Mesothelial cell of epicardium (in vitro differentiated cells): ENCODE measurements at regions not wholly inside any gene's neighbourhood (a gene's known extent, or its start where the extent isn't known, plus 50 kb on each side); places are given as distances from the start of the nearest gene placed in this dataset.

Experiments used
- DNase-seq, 2 experiments: peaks; one replicate each; pipeline ENCODE4 v3.0.0; 2021; ENCODE audit warnings: low spot score in 2 of 2; ENCODE audit not compliant: unreplicated experiment in 2 of 2
- H3K27ac Mint-ChIP-seq: 2 replicates; pipeline ENCODE4 v1.8.0; 2021; ENCODE audit warnings: mixed read lengths
- H3K27me3 Mint-ChIP-seq: 2 replicates; pipeline ENCODE4 v1.8.0; 2021; ENCODE audit warnings: low read depth, mixed read lengths
- H3K36me3 Mint-ChIP-seq: 2 replicates; pipeline ENCODE4 v1.8.0; 2021; ENCODE audit warnings: mixed read lengths
- H3K4me1 Mint-ChIP-seq: 2 replicates; pipeline ENCODE4 v1.8.0; 2021; ENCODE audit warnings: mixed read lengths
- H3K4me3 Mint-ChIP-seq: 2 replicates; pipeline ENCODE4 v1.8.0; 2021; ENCODE audit warnings: mild to moderate bottlenecking, moderate library complexity, mixed read lengths
- H3K9me3 Mint-ChIP-seq: 2 replicates; pipeline ENCODE4 v1.8.0; 2021; ENCODE audit warnings: mixed read lengths
- TF ChIP-seq, protein P1 (sequence below): fragments of 200-600 bp; sonication (generic); IDR thresholded peaks from one replicate; pipeline ENCODE4 v1.5.0; 2021; ENCODE audit warnings: antibody characterized with exemption; ENCODE audit not compliant: unreplicated experiment

DNA sequence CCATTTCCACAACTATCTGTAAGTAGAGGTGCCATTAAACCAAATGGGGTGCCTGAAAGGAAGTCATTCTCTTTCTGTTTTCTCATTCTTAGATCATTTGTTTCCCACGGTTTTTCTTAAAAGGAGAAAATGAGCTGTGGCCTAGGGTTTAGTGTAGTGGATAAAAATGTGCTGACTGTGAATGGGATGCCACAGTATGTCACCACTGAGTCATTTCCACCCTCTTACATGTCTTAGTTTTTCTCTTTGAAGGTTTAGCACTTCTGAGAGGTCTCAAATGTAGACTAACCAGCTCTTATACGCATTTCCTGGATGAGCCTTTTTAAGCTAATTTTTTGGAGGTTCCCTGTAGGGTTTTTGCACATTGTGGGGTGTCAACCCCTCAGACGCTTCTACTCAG lies 244.5 kb upstream of the SPANXN1 start:
- Mint-ChIP-seq H3K9me3 (peaks cover 39% of the 10 kb centered on the region), H3K4me1 (no peaks in the 10 kb centered on the region), H3K27me3 (no peaks in the 10 kb centered on the region), H3K27ac (no peak overlapping the region), H3K36me3 (no peaks in the 10 kb centered on the region), H3K4me3 (no peak overlapping the region)
- TF ChIP-seq, protein P1, sequence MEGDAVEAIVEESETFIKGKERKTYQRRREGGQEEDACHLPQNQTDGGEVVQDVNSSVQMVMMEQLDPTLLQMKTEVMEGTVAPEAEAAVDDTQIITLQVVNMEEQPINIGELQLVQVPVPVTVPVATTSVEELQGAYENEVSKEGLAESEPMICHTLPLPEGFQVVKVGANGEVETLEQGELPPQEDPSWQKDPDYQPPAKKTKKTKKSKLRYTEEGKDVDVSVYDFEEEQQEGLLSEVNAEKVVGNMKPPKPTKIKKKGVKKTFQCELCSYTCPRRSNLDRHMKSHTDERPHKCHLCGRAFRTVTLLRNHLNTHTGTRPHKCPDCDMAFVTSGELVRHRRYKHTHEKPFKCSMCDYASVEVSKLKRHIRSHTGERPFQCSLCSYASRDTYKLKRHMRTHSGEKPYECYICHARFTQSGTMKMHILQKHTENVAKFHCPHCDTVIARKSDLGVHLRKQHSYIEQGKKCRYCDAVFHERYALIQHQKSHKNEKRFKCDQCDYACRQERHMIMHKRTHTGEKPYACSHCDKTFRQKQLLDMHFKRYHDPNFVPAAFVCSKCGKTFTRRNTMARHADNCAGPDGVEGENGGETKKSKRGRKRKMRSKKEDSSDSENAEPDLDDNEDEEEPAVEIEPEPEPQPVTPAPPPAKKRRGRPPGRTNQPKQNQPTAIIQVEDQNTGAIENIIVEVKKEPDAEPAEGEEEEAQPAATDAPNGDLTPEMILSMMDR, result no peak
- DNase-seq, result no peak

DNA sequence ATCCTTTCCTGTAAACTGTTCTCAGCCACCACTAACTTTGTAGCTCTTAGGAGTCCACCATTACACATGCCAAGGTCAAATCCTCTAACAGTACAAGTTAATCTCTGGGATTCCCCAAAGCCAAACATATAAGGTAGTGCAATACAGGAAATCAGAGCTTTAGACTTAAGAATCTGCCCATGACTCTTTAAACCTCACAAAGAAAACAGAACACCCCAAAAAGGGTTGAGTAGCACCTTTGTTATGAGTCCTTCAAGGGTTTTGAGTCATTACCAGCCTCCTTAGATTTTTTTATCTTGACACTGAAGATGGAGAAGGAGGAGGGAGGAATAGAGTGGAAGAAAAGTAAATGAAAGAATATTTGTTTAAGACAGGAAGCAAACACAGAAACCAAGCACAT lies 243.9 kb upstream of the SPANXN1 start:
- TF ChIP-seq, protein P1, result no peak
- H3K27me3 Mint-ChIP-seq, result no peaks in the 10 kb centered on the region
- no peaks in the 10 kb centered on the region for H3K36me3 Mint-ChIP-seq
- peaks cover 38% of the 10 kb centered on the region for H3K9me3 Mint-ChIP-seq
- no peak overlapping the region for H3K4me3 Mint-ChIP-seq
- H3K4me1 Mint-ChIP-seq, result no peaks in the 10 kb centered on the region
- no peak overlapping the region for H3K27ac Mint-ChIP-seq
- no peak for DNase-seq

DNA sequence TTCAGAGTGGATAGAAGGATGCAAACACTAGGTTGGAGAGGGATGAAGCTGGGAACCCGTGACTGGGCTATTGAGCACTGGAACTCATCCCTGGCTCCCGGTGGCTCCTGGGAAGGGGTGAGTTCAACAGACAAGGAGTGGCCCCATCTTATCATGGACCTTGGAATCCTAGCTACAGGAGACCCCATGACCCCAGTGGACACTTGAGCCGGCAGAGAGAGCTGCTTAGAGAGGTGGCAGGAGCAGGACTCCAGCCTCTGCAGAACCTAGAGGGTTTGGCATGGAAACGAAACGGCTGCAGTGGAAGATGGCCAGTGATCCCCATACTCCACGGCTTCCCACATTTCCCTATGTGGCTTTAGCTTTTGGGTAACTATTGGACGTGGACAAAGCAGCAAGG lies 205.8 kb upstream of the SPANXN1 start:
- Mint-ChIP-seq H3K4me1 (no peaks in the 10 kb centered on the region), H3K27ac (no peak overlapping the region), H3K4me3 (no peak overlapping the region), H3K9me3 (peaks cover 57% of the 10 kb centered on the region), H3K36me3 (peaks cover 3% of the 10 kb centered on the region), H3K27me3 (no peaks in the 10 kb centered on the region)
- no peak for DNase-seq
- TF ChIP-seq, protein P1, result no peak

DNA sequence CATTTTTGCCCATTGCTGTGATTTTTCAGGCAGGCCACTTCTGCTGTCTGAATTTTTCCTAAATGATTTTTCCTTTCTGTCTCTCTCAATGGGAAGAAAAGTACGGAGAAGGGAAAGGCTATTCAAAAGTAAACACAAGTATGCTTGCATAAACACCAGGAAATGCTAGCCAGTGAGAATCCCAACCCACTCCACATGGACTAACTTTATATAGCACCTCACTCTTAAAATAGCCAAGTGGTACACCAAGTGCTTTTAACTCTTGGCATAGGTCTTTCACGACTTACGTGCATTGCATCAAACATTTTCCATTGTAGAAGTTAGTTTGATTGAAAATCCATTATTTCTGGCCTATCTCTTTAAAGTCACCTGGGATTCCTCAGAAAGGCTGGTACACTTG lies 178.9 kb upstream of the SPANXN1 start:
- Mint-ChIP-seq H3K4me1 (no peaks in the 10 kb centered on the region), H3K27me3 (no peaks in the 10 kb centered on the region), H3K27ac (no peak overlapping the region), H3K4me3 (no peak overlapping the region), H3K36me3 (no peaks in the 10 kb centered on the region), H3K9me3 (peaks cover 26% of the 10 kb centered on the region)
- no peak for DNase-seq
- TF ChIP-seq, protein P1, result no peak

DNA sequence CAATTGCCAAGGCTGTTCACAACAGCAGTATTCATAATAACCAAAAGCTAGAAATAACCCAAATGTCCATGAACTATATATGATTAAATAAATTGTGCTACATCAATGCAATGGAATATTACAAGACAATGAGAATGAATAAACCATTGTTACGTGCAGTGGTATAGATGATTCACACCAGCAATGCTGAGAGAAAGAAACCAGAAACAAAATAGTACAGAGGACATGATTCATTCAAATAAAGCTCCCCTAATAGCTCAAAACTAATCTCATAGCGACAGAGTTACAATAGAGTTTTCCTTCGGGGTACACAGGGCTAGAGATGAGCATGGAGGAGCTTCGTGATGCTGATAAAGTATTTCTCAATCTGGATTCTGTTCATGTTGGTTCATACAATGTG lies 148.1 kb upstream of the SPANXN1 start:
- no peak overlapping the region for H3K4me3 Mint-ChIP-seq
- H3K4me1 Mint-ChIP-seq, result no peaks in the 10 kb centered on the region
- H3K27ac Mint-ChIP-seq, result no peak overlapping the region
- H3K36me3 Mint-ChIP-seq, result no peaks in the 10 kb centered on the region
- TF ChIP-seq, protein P1, result no peak
- H3K9me3 Mint-ChIP-seq, result peaks cover 4% of the 10 kb centered on the region
- no peaks in the 10 kb centered on the region for H3K27me3 Mint-ChIP-seq
- DNase-seq, result no peak
